ENCODE measurements at regions not wholly inside any gene's neighbourhood (a gene's known extent, or its start where the extent isn't known, plus 50 kb on each side); places are given as distances from the start of the nearest gene placed in this dataset.

DNA sequence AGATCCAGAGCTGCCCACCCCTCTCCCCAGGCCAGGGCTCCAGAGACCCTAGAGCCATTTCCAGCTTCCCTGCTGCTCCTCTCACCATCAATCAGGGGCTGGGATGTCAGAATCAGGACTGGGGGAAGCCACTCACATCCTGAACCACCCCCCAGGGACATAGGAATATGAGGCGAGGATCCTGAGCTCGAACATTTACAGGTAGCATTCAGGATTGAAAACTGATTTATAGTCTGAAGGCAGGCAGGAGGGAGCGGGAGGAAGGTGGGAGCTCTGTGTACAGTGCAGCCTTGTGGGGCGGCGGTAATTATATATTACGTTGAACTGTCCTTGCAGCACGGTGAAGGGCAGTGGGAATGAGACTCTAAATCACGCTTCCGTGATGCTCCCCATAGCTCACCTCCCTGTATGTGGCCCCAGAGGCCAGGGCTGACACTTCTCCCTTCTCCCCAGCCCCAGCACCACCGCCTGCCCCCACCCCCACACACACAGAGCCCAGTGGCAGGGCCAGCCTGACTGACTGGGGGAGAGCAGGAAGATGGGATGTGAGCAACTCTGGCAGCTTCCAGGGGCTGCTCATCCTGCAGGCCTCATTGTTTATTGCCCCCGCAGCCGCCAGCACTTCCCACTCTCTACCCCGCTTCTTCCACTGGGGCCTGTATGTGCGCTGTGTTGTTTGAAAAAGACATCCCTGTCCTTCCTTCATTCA lies 76.0 kb upstream of the HSPA9 start:
- peaks cover 8% of the 10 kb centered on the region; the same call in 1 of the 2 replicates for H3F3A ChIP-seq (ENCODE audit: insufficient read depth, low read depth)
- ChIA-PET CTCF (no interaction called here), POLR2A (ENCODE audit: unreplicated experiment) (no interaction called here)
- no peaks in the 10 kb centered on the region for H3K9me3 ChIP-seq (ENCODE audit: insufficient read depth, low read depth)
- H3K4me2 ChIP-seq, result no peak overlapping the region
- peaks cover 20% of the 10 kb centered on the region for H3K4me1 ChIP-seq (replicated peaks; ENCODE audit: insufficient read depth)
- intact Hi-C loops (cut with micrococcal nuclease; ENCODE audit: unreplicated experiment), result loop anchor here (5.0 kb wide), 2 partner anchors 131 to 231 kb away; no protein-coding TSS in a partner anchor
- no peak overlapping the region for H2AFZ ChIP-seq
- no peak for TF ChIP-seq CTCF (conservative IDR thresholded peaks at IDR 0.05)
- no peak for TF ChIP-seq EZH2 (IDR thresholded peaks at IDR 0.05; ENCODE audit: low read depth)
- no peaks in the 10 kb centered on the region for H3K9me2 ChIP-seq (ENCODE audit: insufficient read depth)
- H4K20me1 ChIP-seq (ENCODE audit: insufficient read depth), result no peaks in the 10 kb centered on the region
- no peaks in the 10 kb centered on the region for H3K36me3 ChIP-seq (ENCODE audit: low read depth)
- no peaks in the 10 kb centered on the region for H3K79me2 ChIP-seq (ENCODE audit: low read depth)
- no TSS peak for BruUV-seq (replicated peaks)
- no peak for DNase-seq
- no peak overlapping the region for H3K4me3 ChIP-seq
- no peak overlapping the region for H3K27ac ChIP-seq
- H3K27me3 ChIP-seq (ENCODE audit: insufficient read depth, low read depth), result no peaks in the 10 kb centered on the region

DNA sequence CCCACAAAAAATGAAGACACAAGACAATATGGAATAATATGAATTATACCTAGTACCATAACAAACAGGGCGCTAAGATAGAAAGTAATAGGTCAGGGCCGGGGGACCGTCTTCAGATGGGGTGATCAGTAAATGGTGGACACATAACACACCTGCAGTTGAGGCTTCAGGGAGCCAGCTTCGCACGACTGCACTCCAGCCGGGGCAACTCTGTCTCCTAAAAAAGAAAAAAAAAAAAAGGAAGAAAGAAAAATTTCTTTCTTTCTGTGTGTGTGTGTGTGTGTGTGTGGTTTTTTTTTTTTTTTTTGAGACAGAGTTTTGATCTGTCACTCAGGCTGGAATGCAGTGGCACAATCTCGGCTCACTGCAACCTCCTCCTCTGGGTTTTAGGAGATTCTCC lies 75.0 kb upstream of the HSPA9 start:
- no peak overlapping the region for H3K4me2 ChIP-seq
- H3K4me1 ChIP-seq (replicated peaks; ENCODE audit: insufficient read depth), result peaks cover 17% of the 10 kb centered on the region
- H2AFZ ChIP-seq, result no peak overlapping the region
- H3K4me3 ChIP-seq, result no peak overlapping the region
- intact Hi-C loops (cut with micrococcal nuclease; ENCODE audit: unreplicated experiment), result loop anchor here (5.0 kb wide), 2 partner anchors 132 to 232 kb away; no protein-coding TSS in a partner anchor
- no peak overlapping the region for H3K27ac ChIP-seq
- TF ChIP-seq CTCF (conservative IDR thresholded peaks at IDR 0.05) (no peak), EZH2 (IDR thresholded peaks at IDR 0.05; ENCODE audit: low read depth) (no peak)
- no peaks in the 10 kb centered on the region for H3K9me3 ChIP-seq (ENCODE audit: insufficient read depth, low read depth)
- ChIA-PET CTCF (no interaction called here), POLR2A (ENCODE audit: unreplicated experiment) (no interaction called here)
- no peaks in the 10 kb centered on the region for H3K27me3 ChIP-seq (ENCODE audit: insufficient read depth, low read depth)
- BruUV-seq (replicated peaks), result no TSS peak
- H4K20me1 ChIP-seq (ENCODE audit: insufficient read depth), result no peaks in the 10 kb centered on the region
- no peak for DNase-seq
- no peaks in the 10 kb centered on the region for H3K79me2 ChIP-seq (ENCODE audit: low read depth)
- peaks cover 8% of the 10 kb centered on the region; the same call in 1 of the 2 replicates for H3F3A ChIP-seq (ENCODE audit: insufficient read depth, low read depth)
- no peaks in the 10 kb centered on the region for H3K9me2 ChIP-seq (ENCODE audit: insufficient read depth)
- no peaks in the 10 kb centered on the region for H3K36me3 ChIP-seq (ENCODE audit: low read depth)

GRCh38 chr5:138649775-138650174 lies 74.6 kb upstream of the HSPA9 start:
- Histone ChIP-seq H3K79me2 (ENCODE audit: low read depth) (no peaks in the 10 kb centered on the region), H3K4me2 (no peak overlapping the region), H3K36me3 (ENCODE audit: low read depth) (no peaks in the 10 kb centered on the region), H3K9me2 (ENCODE audit: insufficient read depth) (no peaks in the 10 kb centered on the region), H3K9me3 (ENCODE audit: insufficient read depth, low read depth) (no peaks in the 10 kb centered on the region), H3K27ac (no peak overlapping the region), H3K27me3 (ENCODE audit: insufficient read depth, low read depth) (no peaks in the 10 kb centered on the region), H4K20me1 (ENCODE audit: insufficient read depth) (no peaks in the 10 kb centered on the region), H3K4me3 (no peak overlapping the region), H3K4me1 (replicated peaks; ENCODE audit: insufficient read depth) (peaks cover 12% of the 10 kb centered on the region), H2AFZ (no peak overlapping the region), H3F3A (ENCODE audit: insufficient read depth, low read depth) (peaks cover 7% of the 10 kb centered on the region; the same call in 1 of the 2 replicates)
- POLR2A ChIA-PET (ENCODE audit: unreplicated experiment), result interaction anchor here (0.6 kb wide), 1 partner anchor 263 kb away, joined by 3 read pairs; no protein-coding TSS in a partner anchor
- intact Hi-C loops (cut with micrococcal nuclease; ENCODE audit: unreplicated experiment), result loop anchor here (5.0 to 10.0 kb wide), 3 partner anchors 133 to 255 kb away; no protein-coding TSS in a partner anchor
- TF ChIP-seq EZH2 (IDR thresholded peaks at IDR 0.05; ENCODE audit: low read depth) (no peak), CTCF (conservative IDR thresholded peaks at IDR 0.05) (no peak)
- CTCF ChIA-PET, result no interaction called here
- DNase-seq, result no peak
- no TSS peak for BruUV-seq (replicated peaks)

All from PC-9 (cell line).